GM19035 (cell line): ENCODE measurements at regions not wholly inside any gene's neighbourhood (a gene's known extent, or its start where the extent isn't known, plus 50 kb on each side); places are given as distances from the start of the nearest gene placed in this dataset.

Source experiments
- ATAC-seq: cut with Tn5 transposase; IDR thresholded peaks from one replicate; pipeline ENCODE4 v1.9.1; 2021; ENCODE audit not compliant: unreplicated experiment

DNA sequence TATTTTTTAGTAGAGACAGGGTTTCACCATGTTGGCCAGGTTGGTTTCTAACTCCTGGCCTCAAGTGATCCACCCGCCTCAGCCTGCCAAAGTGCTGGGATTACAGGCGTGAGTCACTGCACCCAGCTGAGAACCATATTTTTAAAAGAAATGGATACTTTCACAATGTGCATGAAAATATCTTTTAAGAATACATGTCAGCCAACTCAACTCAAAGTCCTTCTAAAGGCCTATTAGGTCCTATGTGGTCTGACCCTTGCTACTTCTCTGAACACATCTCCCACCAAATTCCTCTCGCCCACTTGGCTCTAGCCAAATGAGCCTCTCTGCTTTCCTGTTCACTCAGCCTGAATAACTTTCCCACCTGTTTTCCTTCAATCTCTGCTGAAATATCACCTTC is 119.6 kb downstream of the MTX2 start:
- no peak for ATAC-seq

DNA sequence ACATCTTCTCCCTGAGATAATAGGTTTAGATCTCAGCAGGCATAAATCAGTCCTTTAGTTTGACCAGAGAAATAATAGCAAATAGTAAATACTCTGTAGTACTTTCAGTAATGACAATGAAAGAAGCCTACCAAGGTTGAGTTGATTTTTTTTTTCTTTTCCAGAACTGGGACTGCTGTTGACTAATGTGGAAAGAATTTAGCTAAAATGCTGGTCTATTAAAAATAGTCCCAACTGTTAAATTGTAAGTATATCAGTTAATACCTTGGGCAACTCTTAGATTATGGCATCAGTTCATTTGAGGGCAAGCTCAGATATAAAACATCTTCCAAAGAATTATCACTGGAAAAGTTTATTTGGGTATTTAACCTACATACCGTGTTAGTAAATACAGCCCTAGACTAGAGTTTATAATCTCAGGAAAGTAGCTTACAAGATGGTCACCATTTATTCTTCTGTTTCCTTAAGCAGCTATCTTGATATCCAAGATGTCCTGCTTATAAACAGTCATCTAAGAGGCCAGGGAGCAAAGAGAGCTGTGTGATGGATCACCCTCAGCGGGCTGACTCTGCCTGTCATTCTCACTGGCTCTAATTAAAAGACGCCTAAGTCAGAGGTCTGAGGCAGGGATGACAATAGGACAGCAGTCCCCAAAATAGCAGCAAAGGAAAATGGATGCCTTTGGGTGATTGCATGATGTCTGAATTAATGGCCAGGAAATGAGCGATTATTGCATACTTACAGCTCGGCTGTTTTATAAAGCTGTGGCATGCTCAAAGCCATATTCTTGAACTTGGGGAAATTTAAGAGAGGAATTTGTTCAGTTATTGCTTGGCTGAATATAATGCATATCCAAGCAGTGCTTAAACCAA is 121.3 kb downstream of the MTX2 start:
- no peak for ATAC-seq

DNA sequence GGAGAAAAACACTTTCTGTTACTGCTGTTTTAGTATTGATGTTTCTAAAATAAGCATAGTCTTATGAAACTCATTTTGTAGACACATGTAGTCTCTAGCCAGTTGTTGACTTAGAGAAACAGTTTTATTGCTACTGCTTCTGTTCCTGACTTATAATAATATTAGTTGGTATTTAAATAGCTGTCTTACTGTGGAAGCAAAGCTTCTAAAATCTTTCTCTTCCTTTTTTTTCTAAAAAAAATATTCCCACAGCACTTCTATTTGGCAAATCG is 121.8 kb downstream of the MTX2 start:
- no peak for ATAC-seq

DNA sequence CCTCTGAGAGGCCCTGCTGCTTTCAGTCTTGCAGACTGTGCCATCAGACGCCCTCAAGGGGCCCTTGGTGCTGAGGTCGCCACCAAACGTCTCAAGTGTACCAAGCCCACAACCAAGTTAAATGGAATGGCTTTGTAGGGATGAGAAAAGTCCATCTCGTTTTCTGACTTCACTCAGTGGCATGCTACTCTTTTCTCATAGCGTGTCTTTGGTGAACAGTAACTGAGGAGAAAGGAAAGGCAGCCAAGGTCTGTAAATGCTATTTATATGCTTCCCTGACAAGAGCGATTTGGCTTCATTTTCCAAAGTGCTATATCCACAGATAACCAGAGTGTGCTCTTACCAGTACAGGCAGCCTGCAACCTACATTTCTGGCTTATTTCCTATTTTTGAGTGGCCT is 123.0 kb downstream of the MTX2 start:
- ATAC-seq: no peak

DNA sequence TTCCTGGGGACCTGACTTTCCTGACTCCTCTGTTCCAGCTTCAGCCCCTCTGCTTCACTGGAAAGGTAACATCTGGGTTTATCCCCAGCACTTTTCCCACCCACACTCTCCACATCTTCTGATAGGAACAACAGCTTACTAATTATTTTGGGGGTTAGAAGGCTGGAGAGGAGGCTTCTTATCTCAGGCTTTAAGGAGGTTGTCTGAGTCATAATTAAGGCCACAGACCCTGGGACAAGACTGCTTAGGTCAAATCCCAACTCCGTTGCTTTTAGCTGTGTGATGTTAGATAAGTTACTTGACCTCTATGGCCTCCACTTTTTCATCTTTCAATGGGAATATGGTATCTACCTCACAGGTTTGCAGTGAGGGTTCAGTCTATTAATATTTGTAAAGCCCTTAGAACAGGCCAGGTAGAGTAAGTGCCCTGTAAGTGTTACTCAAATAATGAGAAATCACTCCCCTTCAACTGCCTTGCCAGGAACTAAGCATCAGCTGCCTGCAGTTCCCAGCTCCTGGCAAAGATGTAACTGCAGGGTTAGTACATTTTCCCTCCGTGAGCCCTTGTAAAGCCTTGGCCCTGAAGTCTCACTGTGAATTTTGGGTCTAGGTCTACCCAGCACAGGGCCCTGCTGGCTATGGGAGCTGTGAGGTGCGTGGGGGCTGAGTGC is 123.6 kb downstream of the MTX2 start:
- no peak for ATAC-seq

DNA sequence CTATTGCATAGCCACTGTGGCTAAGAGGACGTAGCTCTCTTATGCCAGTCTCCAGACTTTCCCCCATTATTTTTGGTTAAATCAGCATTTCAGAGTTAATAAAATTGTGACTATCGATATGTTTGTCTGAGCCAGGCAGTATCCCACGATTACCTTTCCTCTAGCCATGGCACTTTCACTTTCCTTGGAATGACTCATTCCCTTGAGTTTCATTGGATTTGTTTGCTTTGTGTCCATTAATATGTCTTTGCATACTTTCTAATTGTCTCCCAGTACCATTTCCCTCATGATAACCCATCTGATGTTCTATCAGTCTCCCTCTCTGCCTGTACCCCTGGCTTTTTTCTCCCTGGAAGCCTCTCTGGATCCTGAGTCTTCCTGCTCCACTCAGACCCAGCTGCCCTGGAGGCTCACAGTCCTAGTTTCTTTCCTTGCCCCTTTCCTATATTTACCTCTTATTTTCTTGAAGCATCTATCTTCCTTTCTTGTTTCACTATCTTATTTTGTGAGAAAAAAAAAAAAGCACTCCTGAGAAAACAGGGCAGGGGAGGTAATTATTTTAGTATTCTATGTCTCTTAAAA is 126.1 kb downstream of the MTX2 start:
- no peak for ATAC-seq

DNA sequence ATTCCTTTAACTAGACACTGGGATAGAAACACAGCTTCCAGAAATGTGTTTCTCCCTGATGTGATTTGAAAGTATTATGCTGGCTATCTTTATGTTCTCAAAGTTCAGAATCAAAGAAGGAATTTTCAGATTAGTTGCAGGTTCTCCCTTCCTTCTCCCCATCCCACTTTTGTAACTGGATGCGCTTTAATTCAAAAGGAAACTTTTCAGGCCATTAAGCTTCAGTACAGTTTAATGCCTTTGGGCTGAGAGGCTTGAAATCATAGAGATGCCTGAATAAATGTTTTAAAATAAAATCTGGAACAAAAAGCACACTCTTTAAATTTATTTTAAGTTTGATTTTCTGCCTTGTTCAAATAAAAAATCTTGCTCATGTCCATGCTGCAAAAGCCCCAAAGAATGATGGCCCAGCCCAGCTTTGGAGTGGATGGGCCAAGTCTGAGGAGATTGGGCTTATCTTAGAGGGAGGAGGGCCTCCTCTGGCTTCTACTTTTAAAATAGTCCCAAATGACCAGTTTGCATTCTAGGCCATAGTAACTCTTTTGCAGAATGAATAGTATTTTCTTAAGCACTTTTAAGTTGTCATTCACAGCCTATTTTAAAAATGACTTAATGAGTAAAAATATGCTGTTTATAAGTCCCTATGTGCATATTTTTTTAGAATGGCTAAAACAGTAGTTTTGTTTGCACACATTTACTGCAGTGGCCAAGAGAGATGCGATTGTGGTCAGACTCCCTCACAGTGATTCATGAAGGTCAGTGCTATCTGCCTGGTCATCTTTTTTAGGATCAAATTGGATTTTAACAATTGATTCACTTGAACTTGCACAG is 129.2 kb downstream of the MTX2 start:
- ATAC-seq: no peak

DNA sequence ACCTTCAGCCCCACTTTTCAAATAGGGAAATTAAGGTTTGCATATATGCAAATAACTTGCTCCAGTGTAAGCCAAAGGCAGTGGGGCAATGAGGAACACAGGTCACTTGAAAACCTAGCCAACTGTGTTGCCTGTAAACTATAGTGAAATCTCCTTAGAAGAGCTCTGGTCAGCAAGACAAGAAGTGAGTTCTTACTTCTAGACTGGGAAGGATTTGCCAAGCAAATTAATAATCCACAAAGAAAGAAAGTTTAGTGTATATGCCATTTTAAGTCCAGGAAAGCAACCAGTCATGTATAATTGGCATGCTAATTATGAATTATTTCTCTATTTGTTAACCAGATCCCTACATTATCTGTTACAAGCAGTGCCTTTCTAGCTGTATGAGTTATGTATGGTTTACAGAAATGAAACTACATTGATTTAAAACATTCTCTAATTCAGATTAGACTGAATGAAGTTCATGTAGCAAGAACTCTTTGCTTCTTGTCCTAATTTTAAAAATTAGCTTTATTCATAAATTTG is 129.9 kb downstream of the MTX2 start:
- ATAC-seq: no peak

DNA sequence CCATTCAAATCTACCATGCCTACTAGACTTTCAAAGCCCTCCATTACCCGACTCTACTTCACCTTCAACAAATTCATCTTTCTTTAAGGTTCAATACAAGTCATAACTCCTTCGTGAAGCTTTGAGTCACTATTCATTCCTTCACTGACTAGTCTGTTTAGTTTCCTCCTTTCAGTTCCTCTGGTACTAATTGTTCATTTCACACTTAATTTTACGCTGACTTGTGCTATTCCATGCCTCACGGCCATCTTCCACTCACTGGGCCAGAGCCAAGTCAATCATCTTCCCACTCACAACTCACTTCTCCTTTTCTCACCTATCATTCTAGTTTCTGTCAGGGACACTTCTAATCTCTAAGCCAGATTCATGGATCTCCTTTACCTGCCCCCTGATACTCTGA is 136.2 kb downstream of the MTX2 start:
- ATAC-seq: no peak

DNA sequence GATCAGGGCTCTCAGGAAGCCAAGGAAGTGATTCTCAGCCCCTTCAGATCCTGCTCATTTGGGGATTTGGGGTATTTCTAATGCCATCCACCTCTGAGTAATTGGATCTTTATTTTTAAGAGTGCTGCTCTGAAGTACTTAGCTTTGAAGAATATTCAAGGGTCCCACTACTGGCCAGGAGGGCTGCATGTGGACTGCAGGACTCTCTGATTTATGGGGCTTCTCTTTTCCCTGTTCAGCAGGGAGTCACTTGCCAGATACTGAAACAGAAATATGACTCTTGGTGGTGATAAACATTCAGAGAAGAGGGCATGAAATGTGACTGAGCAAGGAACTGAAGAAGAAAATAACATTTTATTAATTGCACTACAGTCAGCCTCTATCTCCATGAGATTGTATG is 138.5 kb downstream of the MTX2 start:
- no peak for ATAC-seq

DNA sequence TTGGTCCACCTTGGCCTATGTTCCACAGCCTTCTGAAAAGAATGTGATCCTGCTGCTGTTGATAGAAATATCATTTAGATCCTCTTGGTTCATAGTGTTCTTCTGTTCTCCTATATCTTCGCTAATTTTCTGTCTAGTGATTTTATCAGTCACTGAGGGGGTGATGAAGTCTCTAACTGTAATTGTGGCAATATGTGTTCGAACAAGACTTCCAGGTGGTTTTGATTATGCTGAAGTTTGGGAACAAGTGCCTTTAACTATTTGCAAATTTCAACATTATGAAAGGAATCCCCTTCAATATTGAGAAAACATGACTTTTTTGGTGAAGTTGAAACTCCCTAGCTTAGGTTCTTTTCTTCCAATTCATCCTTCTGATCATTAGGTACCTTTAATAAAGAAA is 140.4 kb downstream of the MTX2 start:
- no peak for ATAC-seq

DNA sequence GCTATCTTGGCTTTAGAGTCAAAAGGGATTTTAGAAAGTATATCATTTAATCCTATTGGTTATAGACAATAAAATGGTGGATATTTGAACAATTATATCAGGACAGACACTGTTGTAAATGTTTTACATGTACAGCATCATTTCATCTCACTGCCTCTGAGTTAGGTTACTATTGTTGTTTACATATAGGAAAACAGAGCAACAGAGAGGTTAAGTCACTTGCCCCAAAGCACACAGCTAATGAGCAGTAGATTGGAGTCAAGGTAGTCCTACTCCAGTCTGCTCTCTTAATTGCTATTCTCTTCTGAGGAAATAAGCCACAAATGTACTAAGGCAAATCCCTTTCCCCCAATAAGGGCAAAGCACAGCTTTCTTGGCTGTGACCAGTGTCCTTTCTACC is 142.9 kb downstream of the MTX2 start:
- ATAC-seq: no peak

DNA sequence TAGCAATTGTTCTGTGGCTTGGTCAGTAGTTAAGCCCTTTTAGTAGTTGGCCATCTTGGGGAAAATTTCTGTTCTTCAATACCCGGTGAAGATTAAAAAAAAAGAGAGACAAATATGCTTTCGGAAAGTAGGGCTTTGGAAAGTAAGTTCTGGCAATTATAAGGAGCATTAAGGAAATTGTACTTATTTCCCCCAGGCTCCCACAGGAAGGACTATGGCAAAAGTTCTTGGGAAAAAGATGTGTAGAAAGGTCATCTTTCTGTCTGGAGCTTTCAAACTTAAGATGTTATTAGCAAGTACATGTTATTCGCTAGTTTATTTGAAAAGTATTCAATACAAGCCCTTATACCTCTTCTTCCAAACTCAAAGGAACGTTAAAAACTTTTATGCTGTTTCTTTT is 144.5 kb downstream of the MTX2 start:
- ATAC-seq: no peak

DNA sequence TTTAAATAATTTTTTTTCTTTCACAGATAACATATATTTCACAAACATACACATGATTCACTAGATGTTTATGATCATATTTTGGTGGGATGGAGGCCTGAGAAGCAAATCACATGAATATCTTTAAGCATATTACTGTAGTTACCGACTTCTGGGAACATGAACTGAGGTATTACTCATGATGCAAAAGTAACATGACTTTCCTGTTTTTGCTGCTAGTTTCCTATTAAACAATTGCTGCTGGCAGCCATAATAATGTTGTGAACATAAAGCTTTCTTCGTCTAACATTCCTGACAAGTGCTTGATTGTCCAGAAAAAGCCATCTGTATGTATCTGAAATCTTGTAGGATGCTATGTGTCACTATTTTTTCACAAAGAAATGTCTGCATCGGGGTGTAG is 145.4 kb downstream of the MTX2 start:
- ATAC-seq: no peak

DNA sequence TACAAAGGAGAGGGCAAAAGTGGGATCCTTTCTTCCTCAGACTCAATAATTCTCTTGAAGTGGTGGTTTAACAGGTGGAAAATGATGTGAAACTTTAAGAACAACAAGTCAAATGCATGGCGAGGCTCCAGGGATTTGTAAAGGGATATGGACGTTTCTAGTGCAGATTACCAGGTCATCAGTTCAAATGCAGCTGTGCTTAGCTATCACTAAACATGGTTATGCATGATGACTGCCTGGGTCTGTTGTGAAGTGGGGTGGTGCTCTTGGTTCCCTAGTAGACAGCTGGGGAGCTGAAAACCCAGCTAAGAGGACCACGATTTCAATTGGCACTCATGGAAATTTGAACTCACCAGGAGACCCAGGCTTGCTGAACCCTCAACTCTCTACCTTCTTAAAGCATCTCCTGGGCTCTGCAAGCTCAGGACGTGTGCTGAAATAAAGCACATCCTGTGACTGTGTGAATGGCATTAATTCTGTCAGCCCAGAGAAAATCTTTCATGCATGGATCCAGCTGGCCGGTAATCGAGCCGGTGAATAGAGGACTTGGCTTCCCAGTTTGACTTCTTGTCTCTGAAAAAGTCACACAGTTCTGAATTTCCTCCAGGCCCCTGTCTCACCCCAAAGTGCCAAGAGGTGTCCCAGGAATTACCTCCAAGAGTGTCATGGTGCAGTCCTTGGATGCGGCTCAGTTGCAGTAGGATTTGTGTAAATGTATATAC is 146.1 kb downstream of the MTX2 start:
- no peak for ATAC-seq

DNA sequence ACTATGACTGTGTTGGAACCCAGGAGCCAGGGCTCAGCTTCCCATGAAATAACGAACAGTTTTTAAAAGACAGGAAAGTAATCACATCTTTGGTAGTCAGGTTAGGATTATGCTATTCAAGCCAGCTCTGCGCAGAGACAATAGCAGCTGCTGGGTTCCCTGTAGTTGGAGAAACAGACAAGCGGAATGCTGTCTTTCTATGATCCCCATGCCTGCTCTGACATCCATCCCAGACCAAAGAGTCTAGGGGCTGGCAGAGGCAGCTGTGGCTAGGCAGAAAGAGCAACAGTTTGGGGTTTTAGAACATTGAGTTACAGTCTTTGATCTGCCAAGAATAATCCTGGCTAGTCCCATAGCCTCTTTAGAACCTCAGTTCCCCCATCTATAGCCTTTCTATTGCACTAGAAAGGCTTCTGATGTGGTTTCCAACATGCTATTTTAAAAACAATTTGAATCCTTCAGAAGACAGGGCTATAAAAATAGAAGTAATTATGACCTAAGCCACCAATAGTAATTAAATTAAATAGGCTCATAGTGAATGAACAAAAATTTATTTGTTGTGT is 146.8 kb downstream of the MTX2 start:
- ATAC-seq: no peak

DNA sequence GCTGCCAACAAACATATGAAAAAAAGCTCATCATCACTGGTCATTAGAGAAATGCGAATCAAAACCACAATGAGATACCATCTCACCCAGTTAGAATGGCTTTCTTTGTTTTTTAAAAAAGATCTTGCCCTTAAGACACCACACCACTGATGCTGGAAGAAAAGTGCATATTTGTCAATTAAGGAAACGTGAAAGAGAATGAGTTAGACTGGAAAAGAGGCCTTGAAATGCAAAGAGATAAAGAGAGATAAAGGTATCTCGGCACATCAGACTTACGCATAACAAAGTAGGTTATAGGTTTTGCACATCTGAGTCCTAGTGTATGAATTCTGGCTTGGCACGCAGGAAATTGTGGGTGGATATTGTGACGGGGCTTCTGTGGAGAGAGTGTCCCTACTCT is 149.5 kb downstream of the MTX2 start:
- no peak for ATAC-seq

DNA sequence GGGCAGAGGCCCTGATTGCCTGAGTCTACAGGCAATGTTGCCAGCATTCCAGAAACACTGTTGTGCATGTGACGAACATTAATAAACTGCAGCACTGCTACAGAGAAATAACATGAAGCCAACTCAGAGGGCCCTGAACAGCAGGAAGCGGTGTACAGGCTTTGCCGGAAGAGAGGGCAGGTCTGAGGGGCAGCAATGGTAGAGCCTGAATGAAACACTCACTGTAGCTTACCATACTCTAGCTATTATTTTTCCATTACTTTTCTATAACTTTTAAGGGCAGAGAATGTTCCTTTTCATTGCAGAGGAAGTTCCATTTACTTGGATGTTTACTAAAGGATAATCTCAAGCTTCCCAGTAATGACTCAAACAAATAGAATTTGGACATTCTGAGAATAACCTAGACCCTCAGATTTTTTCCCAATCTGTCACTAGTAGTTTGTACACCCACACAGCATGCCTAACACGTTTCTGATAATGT is 150.4 kb downstream of the MTX2 start:
- ATAC-seq: no peak

DNA sequence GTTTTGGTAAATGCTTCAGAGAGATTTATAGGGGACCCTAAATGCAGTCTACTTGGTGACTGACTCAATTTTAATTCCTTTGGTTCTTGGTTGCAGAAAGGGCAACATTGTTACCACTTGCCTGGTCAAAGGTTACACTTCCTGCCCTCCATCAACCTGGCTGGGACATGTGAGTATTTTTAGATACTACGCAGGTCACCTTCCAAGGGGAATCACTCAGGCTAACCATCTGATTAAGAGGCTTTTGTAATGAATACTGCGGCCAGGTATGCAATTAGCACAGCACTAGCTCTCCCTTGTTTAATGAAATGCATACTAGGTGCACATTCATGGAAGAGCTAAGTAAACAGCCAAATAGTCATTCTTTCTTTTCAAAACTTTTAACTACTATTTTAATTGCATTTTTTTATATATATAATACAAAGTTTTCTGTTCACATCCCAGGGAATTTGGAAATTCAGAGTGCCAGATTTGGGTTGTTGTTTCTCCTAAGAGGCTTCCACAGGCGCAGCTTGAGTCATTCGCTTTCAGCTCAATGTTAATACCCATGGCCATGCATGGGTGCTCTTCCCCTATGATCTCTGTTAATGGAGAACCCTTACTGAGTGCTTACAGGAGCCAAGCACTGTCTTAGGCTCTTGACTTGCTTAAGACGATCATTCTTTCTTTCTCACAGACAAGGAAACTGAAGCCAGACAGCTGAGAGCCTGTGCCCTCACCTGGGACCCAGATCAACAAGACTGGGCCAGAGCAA is 152.2 kb downstream of the MTX2 start:
- ATAC-seq: no peak

DNA sequence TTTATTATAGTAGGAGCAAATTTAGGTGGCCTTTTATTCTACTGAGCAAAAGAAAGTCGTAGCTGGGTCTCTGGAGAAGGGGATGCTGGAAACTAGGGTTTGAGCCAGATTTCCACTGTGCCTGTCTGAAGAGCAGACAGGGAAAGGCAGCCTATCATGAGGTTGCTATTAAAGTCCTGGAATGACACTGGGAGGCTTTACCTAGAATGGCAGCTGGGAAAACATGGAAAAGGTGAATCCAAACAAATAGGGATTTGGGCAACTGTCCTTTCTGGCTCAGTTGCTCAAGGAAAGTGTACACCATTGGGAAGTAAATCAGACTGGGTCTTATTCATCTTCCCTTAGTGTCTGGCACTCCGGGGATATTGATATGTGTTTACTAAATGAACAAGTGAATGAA is 154.6 kb downstream of the MTX2 start:
- ATAC-seq: no peak
